ENCODE measurements at regions not wholly inside any gene's neighbourhood (a gene's known extent, or its start where the extent isn't known, plus 50 kb on each side); places are given as distances from the start of the nearest gene placed in this dataset.

DNA sequence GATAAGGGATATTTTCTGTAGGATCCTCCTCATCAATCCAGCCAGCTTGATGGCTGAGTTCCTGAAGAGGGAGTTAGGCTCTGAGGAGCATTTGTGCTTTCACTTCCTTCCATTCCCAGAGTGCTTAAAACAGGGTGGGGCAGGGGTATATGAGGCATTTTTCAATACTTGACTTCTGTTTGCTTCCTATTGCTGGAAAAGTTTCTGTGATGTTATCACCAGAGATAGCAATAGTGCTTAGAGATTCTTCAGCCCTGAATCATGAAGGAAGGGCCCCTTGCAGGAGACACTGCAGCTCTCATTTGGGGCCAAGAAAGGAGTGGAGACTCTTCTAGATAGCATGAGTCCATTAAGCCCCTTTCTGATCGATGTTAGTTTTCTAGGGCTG, 166.7 kb upstream of the RPS6KA3 start:
- no peaks in the 10 kb centered on the region for H3K27me3 ChIP-seq (ENCODE audit: control insufficient read depth, insufficient read depth, low read length)
- H3K36me3 ChIP-seq (ENCODE audit: control insufficient read depth, insufficient read depth, low read length), result no peaks in the 10 kb centered on the region
- no peak for DNase-seq (ENCODE audit: low read depth)
- no peak overlapping the region for H3K4me3 ChIP-seq (ENCODE audit: low read depth, low read length)
- TF ChIP-seq, protein P1, sequence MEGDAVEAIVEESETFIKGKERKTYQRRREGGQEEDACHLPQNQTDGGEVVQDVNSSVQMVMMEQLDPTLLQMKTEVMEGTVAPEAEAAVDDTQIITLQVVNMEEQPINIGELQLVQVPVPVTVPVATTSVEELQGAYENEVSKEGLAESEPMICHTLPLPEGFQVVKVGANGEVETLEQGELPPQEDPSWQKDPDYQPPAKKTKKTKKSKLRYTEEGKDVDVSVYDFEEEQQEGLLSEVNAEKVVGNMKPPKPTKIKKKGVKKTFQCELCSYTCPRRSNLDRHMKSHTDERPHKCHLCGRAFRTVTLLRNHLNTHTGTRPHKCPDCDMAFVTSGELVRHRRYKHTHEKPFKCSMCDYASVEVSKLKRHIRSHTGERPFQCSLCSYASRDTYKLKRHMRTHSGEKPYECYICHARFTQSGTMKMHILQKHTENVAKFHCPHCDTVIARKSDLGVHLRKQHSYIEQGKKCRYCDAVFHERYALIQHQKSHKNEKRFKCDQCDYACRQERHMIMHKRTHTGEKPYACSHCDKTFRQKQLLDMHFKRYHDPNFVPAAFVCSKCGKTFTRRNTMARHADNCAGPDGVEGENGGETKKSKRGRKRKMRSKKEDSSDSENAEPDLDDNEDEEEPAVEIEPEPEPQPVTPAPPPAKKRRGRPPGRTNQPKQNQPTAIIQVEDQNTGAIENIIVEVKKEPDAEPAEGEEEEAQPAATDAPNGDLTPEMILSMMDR (IDR thresholded peaks at IDR 0.05; ENCODE audit: insufficient read depth, low read length, poor library complexity, severe bottlenecking), result no peak

DNA sequence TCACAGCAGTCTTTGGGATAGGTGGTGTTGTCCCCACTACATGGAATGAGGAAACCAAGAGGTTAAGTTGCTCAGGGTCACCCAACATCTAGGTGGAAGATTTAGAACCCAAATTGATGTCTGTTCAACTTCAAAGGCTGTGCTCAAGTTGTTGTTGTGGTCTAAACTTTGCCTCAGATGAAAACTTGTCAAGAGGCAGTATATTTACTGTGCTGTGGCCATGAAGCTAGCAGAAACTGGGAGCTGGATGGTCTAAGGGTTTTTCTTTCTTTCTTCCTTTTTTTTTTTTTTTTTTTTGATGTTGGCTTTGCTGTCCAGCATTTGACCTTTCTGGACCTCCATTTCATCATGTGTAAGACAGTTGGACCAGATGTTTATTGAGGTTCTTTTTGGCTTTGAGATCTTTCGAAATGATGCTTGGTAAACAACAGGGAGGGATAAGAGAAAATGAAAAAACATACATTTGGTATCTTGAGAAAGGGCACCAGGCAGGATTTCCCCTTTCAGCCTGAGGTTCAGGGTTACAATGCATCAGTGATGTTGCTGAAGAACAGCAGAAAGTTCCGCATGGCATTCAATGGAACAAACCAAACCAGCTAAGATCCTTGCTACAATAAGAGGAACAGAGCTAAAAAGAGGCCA, 166.2 kb upstream of the RPS6KA3 start:
- TF ChIP-seq, protein P1 (IDR thresholded peaks at IDR 0.05; ENCODE audit: insufficient read depth, low read length, poor library complexity, severe bottlenecking), result no peak
- no peaks in the 10 kb centered on the region for H3K36me3 ChIP-seq (ENCODE audit: control insufficient read depth, insufficient read depth, low read length)
- no peaks in the 10 kb centered on the region for H3K27me3 ChIP-seq (ENCODE audit: control insufficient read depth, insufficient read depth, low read length)
- DNase-seq (ENCODE audit: low read depth), result no peak
- no peak overlapping the region for H3K4me3 ChIP-seq (ENCODE audit: low read depth, low read length)

DNA sequence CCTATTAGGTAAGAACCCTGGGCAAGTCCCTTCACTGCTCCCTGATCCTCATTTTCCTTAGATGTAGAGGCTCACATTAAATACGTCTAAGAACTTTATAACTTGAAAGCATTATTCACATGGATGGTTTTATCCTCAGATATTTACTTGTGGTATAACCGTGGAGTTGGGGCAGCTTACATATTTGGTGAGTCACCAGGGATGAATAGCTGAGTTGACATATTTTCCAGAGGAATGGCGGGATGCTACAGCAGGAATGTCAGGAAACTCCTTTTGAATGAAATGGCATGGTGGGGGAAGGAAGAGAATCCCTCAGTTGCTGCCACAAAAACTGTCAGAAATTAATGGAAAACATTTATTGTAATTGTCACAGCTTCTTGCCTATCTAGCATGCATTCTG, 165.3 kb upstream of the RPS6KA3 start:
- no peaks in the 10 kb centered on the region for H3K36me3 ChIP-seq (ENCODE audit: control insufficient read depth, insufficient read depth, low read length)
- TF ChIP-seq, protein P1 (IDR thresholded peaks at IDR 0.05; ENCODE audit: insufficient read depth, low read length, poor library complexity, severe bottlenecking), result no peak
- no peak for DNase-seq (ENCODE audit: low read depth)
- no peaks in the 10 kb centered on the region for H3K27me3 ChIP-seq (ENCODE audit: control insufficient read depth, insufficient read depth, low read length)
- H3K4me3 ChIP-seq (ENCODE audit: low read depth, low read length), result no peak overlapping the region

DNA sequence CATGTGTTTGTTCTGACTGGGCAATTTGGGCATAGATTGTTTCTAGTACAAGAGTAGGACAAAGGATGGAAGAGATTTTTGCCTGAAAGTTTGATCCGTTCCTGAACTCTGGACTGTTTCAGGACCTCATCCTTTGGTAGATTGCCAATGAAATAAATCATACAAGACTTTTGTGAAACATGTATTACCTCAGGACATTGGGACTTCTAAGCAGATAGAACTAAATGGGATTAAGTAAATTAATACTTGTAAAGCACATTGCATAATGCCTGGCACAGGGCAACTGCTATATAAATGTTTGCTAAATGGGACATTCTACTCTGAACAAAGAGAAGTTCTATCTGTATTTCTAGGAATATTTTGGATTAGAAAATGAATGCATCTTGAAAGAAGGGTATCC, 164.8 kb upstream of the RPS6KA3 start:
- H3K36me3 ChIP-seq (ENCODE audit: control insufficient read depth, insufficient read depth, low read length), result no peaks in the 10 kb centered on the region
- TF ChIP-seq, protein P1 (IDR thresholded peaks at IDR 0.05; ENCODE audit: insufficient read depth, low read length, poor library complexity, severe bottlenecking), result no peak
- no peaks in the 10 kb centered on the region for H3K27me3 ChIP-seq (ENCODE audit: control insufficient read depth, insufficient read depth, low read length)
- DNase-seq (ENCODE audit: low read depth), result no peak
- no peak overlapping the region for H3K4me3 ChIP-seq (ENCODE audit: low read depth, low read length)

DNA sequence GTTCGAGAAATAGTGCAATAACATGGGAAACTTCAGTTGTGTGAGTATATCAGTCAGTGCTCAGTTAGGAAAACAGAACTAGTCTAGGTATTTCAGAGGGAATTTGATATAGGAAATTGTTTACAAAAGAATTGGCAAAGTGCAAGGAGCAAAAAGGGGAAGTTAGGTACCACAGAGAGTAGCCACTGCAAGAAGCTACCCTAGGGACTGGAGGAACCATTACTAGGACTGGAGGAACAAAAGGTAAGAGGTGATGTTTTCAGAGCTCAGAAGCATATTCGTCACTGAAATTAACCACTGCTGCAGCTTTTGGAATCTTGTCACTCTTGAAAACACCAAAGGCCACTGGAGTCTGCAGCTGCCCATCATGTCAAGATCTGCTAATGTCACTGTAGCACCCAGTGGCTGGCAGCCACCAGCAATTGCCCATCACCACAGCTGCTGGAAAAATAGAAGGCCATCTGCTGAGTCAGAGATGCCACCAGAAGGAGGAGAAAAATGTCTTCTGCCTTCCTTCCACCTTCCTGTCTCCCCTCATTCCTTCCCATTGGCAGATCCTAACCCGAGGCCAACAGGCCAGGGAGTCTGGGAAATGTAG, 160.6 kb upstream of the RPS6KA3 start:
- H3K4me3 ChIP-seq (ENCODE audit: low read depth, low read length), result no peak overlapping the region
- H3K36me3 ChIP-seq (ENCODE audit: control insufficient read depth, insufficient read depth, low read length), result no peaks in the 10 kb centered on the region
- TF ChIP-seq, protein P1 (IDR thresholded peaks at IDR 0.05; ENCODE audit: insufficient read depth, low read length, poor library complexity, severe bottlenecking), result no peak
- DNase-seq (ENCODE audit: low read depth), result no peak
- no peaks in the 10 kb centered on the region for H3K27me3 ChIP-seq (ENCODE audit: control insufficient read depth, insufficient read depth, low read length)

DNA sequence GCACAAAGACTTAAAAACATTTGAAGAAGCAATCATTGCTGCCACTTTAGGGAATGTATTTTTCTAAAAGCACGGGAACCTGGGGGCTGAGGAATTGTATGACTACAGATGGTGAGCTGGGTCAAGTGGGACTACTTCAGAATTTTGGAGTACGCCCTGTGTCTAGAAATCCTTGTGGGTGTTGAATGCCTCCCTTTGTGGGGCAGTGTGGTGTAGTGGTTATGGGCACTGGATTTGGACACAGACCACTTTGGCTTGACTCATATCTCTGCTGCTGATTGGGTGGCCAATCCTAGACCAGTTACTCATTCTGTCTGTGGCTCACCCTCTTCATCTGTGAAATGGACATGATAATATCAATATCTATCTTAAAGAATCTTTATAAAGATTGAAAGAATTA, 155.0 kb upstream of the RPS6KA3 start:
- H3K27me3 ChIP-seq (ENCODE audit: control insufficient read depth, insufficient read depth, low read length), result no peaks in the 10 kb centered on the region
- no peaks in the 10 kb centered on the region for H3K36me3 ChIP-seq (ENCODE audit: control insufficient read depth, insufficient read depth, low read length)
- TF ChIP-seq, protein P1 (IDR thresholded peaks at IDR 0.05; ENCODE audit: insufficient read depth, low read length, poor library complexity, severe bottlenecking), result no peak
- H3K4me3 ChIP-seq (ENCODE audit: low read depth, low read length), result no peak overlapping the region
- DNase-seq (ENCODE audit: low read depth), result no peak

All from kidney epithelial cell (primary cell).